Keratinocyte (primary cell): ENCODE measurements at regions not wholly inside any gene's neighbourhood (a gene's known extent, or its start where the extent isn't known, plus 50 kb on each side); places are given as distances from the start of the nearest gene placed in this dataset.
A peak's percentile ranks its signal among the peaks of the same experiment; 100 is the strongest.
"Not testable (repeated sequence)": the region's sequence is repeated elsewhere in the genome, so short reads cannot be mapped to it uniquely, and the experiment has no call there.

ENCODE experiments used
- DNase-seq: peaks from one replicate; pipeline ENCODE4 v3.0.0-alpha.2; 2011; ENCODE audit warnings: low read depth, missing footprints, low spot score
- FAIRE-seq: peaks from 2 replicates; lab custom pipeline; 2011; peaks lifted over from hg19 to GRCh38; lab: Jason Lieb, UNC
- H2AFZ ChIP-seq: 2 replicates; pipeline ENCODE4 v1.6.0; 2012; ENCODE audit warnings: low read length, control low read depth, inconsistent platforms; ENCODE audit not compliant: control insufficient read depth
- H3K27ac ChIP-seq: 2 replicates; pipeline ENCODE4 v1.5.1; 2011; ENCODE audit warnings: low read length; ENCODE audit not compliant: control insufficient read depth, insufficient read depth
- H3K27me3 ChIP-seq: 3 replicates; pipeline ENCODE4 v1.6.0; 2011; ENCODE audit warnings: low read length; ENCODE audit not compliant: control insufficient read depth, insufficient read depth; ENCODE audit errors: extremely low read depth
- H3K36me3 ChIP-seq, 2 experiments: 2 replicates in 1 of 2; 3 replicates in 1 of 2; pipeline ENCODE4 v1.5.1; 2011; ENCODE audit warnings: low read length in 2 of 2, mild to moderate bottlenecking in 1 of 2; ENCODE audit not compliant: control insufficient read depth in 2 of 2, insufficient read depth in 2 of 2; ENCODE audit errors: extremely low read depth in 1 of 2
- H3K4me1 ChIP-seq: 3 replicates; pipeline ENCODE4 v1.5.1; 2011; ENCODE audit warnings: low read length; ENCODE audit not compliant: control insufficient read depth, insufficient read depth; ENCODE audit errors: extremely low read depth
- H3K4me2 ChIP-seq: 3 replicates; pipeline ENCODE4 v1.6.0; 2011; ENCODE audit warnings: low read depth, low read length; ENCODE audit not compliant: control insufficient read depth, insufficient read depth; ENCODE audit errors: extremely low read depth
- H3K4me3 ChIP-seq, 3 experiments: fragments of 200-600 bp in 1 of 3; sonication (generic) in 1 of 3; 2 replicates in 2 of 3; 3 replicates in 1 of 3; pipeline ENCODE4 v1.5.1; 2011 to 2016; ENCODE audit warnings: low read length in 3 of 3, mild to moderate bottlenecking in 3 of 3, control low read depth in 2 of 3, inconsistent platforms in 1 of 3, low read depth in 1 of 3, mixed read lengths in 1 of 3, mixed run types in 1 of 3, moderate library complexity in 1 of 3; ENCODE audit not compliant: control insufficient read depth in 2 of 3, insufficient read depth in 2 of 3; ENCODE audit errors: extremely low read depth in 1 of 3
- H3K79me2 ChIP-seq: 2 replicates; pipeline ENCODE4 v1.6.0; 2012; ENCODE audit warnings: low read length; ENCODE audit not compliant: control insufficient read depth, insufficient read depth
- H3K9ac ChIP-seq: 3 replicates; pipeline ENCODE4 v1.6.0; 2011; ENCODE audit warnings: low read length; ENCODE audit not compliant: control insufficient read depth, insufficient read depth; ENCODE audit errors: extremely low read depth
- H3K9me1 ChIP-seq: 3 replicates; pipeline ENCODE4 v1.6.0; 2011; ENCODE audit warnings: low read length; ENCODE audit not compliant: control insufficient read depth, insufficient read depth; ENCODE audit errors: extremely low read depth
- H3K9me3 ChIP-seq: 2 replicates; pipeline ENCODE4 v1.5.1; 2012; ENCODE audit warnings: low read depth, low read length; ENCODE audit not compliant: control insufficient read depth
- H4K20me1 ChIP-seq: 3 replicates; pipeline ENCODE4 v1.6.0; 2011; ENCODE audit warnings: low read length; ENCODE audit not compliant: control insufficient read depth, insufficient read depth; ENCODE audit errors: extremely low read depth
- EZH2 ChIP-seq: IDR thresholded peaks from one replicate; pipeline ENCODE4 v1.6.1; 2012; ENCODE audit warnings: inconsistent platforms, mild to moderate bottlenecking, low read length, moderate library complexity
- dilution Hi-C: fragments of 300-500 bp; cut with MboI; formaldehyde crosslinking; loops from one replicate; pipeline ENCODE4 v1.7.0; 2020; ENCODE audit warnings: low sequenced_read_pairs; ENCODE audit not compliant: extremely low pct_ligation_motif_present
- TF ChIP-seq, protein P1 (sequence below), 3 experiments: IDR thresholded peaks in 1 of 3; conservative IDR thresholded peaks in 1 of 3; optimal IDR thresholded peaks in 1 of 3; 2 replicates in 2 of 3; 3 replicates in 1 of 3; pipeline versions ENCODE3 to v1.5.1; 2011; ENCODE audit warnings: low read length in 3 of 3, mild to moderate bottlenecking in 3 of 3, moderate library complexity in 2 of 3, control low read depth in 1 of 3, inconsistent platforms in 1 of 3; ENCODE audit not compliant: insufficient read depth in 2 of 3; ENCODE audit errors: extremely low read depth in 1 of 3

DNA sequence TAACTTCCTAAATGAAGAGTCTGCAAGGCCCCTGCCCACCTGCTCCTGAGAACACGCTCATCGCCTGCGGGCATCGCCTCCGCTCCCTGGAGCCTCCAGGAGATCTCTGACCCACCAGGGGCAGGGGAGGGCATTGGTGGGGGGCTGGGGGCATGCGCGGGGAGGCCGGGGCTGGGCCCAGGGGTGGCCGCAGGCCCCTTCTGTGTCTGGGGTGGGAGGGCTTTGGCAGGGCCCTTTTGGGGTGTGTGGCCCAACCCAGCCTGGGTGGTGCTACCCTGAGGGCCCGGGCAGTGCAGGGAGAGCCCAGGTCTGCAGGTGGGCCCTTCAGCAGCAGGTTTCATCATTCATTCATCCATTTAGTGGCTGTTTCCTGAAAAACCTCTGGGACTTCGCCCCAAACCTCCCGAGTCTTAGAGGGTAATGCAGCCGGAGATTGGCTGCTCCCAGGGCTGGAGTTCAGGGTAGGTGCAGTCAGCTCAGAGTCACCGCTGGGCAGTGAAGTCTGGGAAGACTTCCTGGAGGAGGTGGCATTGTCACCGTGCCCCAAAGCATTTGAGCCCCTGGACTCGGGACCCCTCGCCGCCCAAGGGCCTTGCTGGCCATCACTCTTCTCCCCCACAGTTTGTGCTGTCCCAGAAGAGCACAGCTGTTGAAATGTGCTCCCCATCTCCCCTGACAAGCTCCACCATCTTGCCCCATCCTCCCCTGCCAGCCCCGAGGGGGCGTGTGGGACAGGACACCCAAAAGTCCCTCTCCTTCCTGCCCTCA is 255.1 kb downstream of the PARP8 start:
- Histone ChIP-seq H4K20me1 (no peaks in the 10 kb centered on the region), H3K9me1 (no peaks in the 10 kb centered on the region), H3K27me3 (no peaks in the 10 kb centered on the region), H3K9me3 (no peaks in the 10 kb centered on the region), H3K4me1 (no peaks in the 10 kb centered on the region), H3K9ac (no peak overlapping the region), H3K79me2 (no peaks in the 10 kb centered on the region), H3K27ac (no peak overlapping the region), H3K36me3 (no peaks in the 10 kb centered on the region), H2AFZ (no peak overlapping the region), H3K4me3 (no peak overlapping the region), H3K4me2 (no peak overlapping the region)
- FAIRE-seq (no peak), DNase-seq (no peak)
- dilution Hi-C loops = no loop called here
- no peak for TF ChIP-seq EZH2
- TF ChIP-seq, protein P1, sequence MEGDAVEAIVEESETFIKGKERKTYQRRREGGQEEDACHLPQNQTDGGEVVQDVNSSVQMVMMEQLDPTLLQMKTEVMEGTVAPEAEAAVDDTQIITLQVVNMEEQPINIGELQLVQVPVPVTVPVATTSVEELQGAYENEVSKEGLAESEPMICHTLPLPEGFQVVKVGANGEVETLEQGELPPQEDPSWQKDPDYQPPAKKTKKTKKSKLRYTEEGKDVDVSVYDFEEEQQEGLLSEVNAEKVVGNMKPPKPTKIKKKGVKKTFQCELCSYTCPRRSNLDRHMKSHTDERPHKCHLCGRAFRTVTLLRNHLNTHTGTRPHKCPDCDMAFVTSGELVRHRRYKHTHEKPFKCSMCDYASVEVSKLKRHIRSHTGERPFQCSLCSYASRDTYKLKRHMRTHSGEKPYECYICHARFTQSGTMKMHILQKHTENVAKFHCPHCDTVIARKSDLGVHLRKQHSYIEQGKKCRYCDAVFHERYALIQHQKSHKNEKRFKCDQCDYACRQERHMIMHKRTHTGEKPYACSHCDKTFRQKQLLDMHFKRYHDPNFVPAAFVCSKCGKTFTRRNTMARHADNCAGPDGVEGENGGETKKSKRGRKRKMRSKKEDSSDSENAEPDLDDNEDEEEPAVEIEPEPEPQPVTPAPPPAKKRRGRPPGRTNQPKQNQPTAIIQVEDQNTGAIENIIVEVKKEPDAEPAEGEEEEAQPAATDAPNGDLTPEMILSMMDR (optimal IDR thresholded peaks at IDR 0.05 in 1 of 3, IDR thresholded peaks at IDR 0.05 in 1 of 3, conservative IDR thresholded peaks at IDR 0.05 in 1 of 3; ENCODE audit: extremely low read depth in 1 of 3, insufficient read depth in 2 of 3, low read length in 3 of 3) = no peak

DNA sequence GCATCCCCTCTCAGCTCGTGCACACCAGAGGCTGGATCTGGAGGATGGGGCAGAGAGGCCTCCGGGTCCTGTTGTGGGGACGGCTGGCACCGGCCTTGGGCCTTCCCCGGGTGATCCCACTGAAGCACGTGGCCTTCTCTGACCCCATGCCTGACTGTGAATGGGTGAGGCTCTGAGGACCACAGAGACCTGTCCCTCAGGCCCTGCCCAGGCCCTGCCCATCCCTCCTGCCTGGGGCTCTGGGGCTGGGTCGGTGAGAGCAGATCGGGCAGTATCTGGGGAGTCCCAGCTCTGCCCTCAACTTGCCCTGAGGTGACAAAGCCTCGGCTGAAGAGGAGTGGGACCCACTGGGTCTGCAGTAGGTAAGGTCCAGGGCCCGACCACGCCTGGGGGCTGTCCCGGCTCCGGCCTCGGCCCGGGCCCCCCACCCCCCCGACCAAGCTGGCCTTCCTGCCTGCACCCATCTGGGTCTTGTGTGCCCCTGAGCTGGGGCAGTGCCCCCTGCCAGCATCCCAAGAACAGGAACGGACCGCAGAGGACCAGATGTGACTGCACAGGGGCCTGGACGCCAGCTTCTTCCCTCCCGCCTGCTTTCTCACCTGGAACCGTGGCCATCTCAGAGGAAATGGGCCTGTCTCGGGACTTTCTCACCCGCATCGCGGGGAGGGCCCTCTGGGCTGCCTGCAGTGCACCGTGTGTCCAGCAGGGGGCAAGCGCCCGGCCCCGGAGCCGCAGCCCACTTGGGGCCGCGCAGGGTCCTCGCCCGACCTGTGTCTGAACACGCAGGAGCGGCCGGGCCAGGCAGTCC is 255.9 kb downstream of the PARP8 start:
- H3K9me3 ChIP-seq, H3K27me3 ChIP-seq, H3K36me3 ChIP-seq, H3K4me2 ChIP-seq, H3K79me2 ChIP-seq, DNase-seq, H3K9me1 ChIP-seq, FAIRE-seq, dilution Hi-C loops, H2AFZ ChIP-seq, H3K9ac ChIP-seq, H3K27ac ChIP-seq, H3K4me1 ChIP-seq, H4K20me1 ChIP-seq, H3K4me3 ChIP-seq: not testable (repeated sequence)
- TF ChIP-seq, protein P1 (optimal IDR thresholded peaks at IDR 0.05 in 1 of 3, IDR thresholded peaks at IDR 0.05 in 1 of 3, conservative IDR thresholded peaks at IDR 0.05 in 1 of 3; ENCODE audit: extremely low read depth in 1 of 3, insufficient read depth in 2 of 3, low read length in 3 of 3) = peak in 1 of 3 experiments; percentile 51
